ENCODE measurements at regions not wholly inside any gene's neighbourhood (a gene's known extent, or its start where the extent isn't known, plus 50 kb on each side); places are given as distances from the start of the nearest gene placed in this dataset.

DNA sequence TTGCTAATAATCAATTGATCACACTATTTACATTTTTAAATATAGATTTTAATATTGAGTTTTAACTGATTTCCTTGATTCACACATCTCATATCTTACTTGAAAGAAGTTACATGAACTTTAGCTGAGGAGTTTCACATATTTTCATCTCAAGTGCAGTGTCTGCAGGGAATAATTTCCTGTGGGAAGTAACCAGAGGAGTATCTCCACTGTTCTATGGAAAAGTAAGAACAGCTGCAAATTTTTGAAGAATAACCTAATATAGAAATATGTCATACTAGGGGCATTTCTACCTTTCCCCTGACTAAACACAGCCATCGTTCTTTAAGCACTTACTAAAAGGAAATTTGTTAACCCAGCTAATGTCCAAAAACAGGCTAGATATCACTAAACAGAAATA is 546.4 kb downstream of the EFNA5 start:
- Mint-ChIP-seq H3K9me3 (no peaks in the 10 kb centered on the region), H3K4me3 (no peak overlapping the region), H3K4me1 (peaks cover 18 to 21% of the 10 kb centered on the region in 2 experiments), H3K27me3 (ENCODE audit: low read depth) (no peaks in the 10 kb centered on the region), H3K27ac (no peak overlapping the region), H3K36me3 (ENCODE audit: insufficient read depth in 1 of 3, low read depth in 3 of 3) (no peaks in the 10 kb centered on the region)
- no CpG with 5 or more reads among the region's 1 CpG for WGBS (ENCODE audit: extremely low coverage, insufficient read length, low lambda C conversion rate)
- Histone ChIP-seq H3K9ac (ENCODE audit: extremely low read depth, insufficient read length, low read length) (no peak overlapping the region), H2BK20ac (ENCODE audit: low read depth, low read length, poor library complexity, severe bottlenecking) (no peak overlapping the region), H2BK5ac (ENCODE audit: insufficient read length, low read length) (no peak overlapping the region), H2BK15ac (ENCODE audit: low read depth, low read length) (no peak overlapping the region), H4K20me1 (ENCODE audit: control insufficient read depth, insufficient read depth, insufficient read length) (no peaks in the 10 kb centered on the region), H3K9me3 (ENCODE audit: control insufficient read depth, low read depth, low read length) (no peaks in the 10 kb centered on the region), H3K23me2 (ENCODE audit: insufficient read length, low read depth, low read length, poor library complexity, severe bottlenecking) (no peaks in the 10 kb centered on the region), H3K56ac (ENCODE audit: insufficient read length, low read depth, low read length) (no peak overlapping the region), H3K4ac (ENCODE audit: low read depth, low read length) (no peak overlapping the region), H3K4me2 (ENCODE audit: insufficient read depth, insufficient read length, low read length) (no peak overlapping the region), H3K4me1 (ENCODE audit: insufficient read depth, low read length) (no peaks in the 10 kb centered on the region), H3T11ph (ENCODE audit: low read length) (no peak overlapping the region), H3K18ac (ENCODE audit: insufficient read length, low read depth, low read length) (no peak overlapping the region), H3K23ac (ENCODE audit: insufficient read length, low read depth, low read length) (no peak overlapping the region), H4K91ac (ENCODE audit: insufficient read length, low read depth, low read length) (no peak overlapping the region), H3K79me1 (ENCODE audit: insufficient read depth, low read depth, low read length, poor library complexity, severe bottlenecking) (no peaks in the 10 kb centered on the region), H3K79me2 (ENCODE audit: insufficient read depth, low read length) (no peaks in the 10 kb centered on the region), H3K27me3 (ENCODE audit: insufficient read depth, low read length) (no peaks in the 10 kb centered on the region), H4K5ac (ENCODE audit: insufficient read length, low read depth, low read length) (no peak overlapping the region), H2BK12ac (ENCODE audit: insufficient read length, low read depth, low read length) (no peak overlapping the region), H2AK5ac (ENCODE audit: insufficient read length, low read length) (no peak overlapping the region), H3K27ac (ENCODE audit: insufficient read length, low read depth, low read length) (no peak overlapping the region), H2BK120ac (ENCODE audit: low read depth, low read length, poor library complexity, severe bottlenecking) (no peak overlapping the region), H2AFZ (ENCODE audit: low read length) (no peak overlapping the region), H3K14ac (ENCODE audit: insufficient read depth, low read length) (no peak overlapping the region), H4K8ac (replicated peaks; ENCODE audit: insufficient read length, low read depth, low read length) (no peak overlapping the region)
- no peak for DNase-seq
- TF ChIP-seq, protein P1, sequence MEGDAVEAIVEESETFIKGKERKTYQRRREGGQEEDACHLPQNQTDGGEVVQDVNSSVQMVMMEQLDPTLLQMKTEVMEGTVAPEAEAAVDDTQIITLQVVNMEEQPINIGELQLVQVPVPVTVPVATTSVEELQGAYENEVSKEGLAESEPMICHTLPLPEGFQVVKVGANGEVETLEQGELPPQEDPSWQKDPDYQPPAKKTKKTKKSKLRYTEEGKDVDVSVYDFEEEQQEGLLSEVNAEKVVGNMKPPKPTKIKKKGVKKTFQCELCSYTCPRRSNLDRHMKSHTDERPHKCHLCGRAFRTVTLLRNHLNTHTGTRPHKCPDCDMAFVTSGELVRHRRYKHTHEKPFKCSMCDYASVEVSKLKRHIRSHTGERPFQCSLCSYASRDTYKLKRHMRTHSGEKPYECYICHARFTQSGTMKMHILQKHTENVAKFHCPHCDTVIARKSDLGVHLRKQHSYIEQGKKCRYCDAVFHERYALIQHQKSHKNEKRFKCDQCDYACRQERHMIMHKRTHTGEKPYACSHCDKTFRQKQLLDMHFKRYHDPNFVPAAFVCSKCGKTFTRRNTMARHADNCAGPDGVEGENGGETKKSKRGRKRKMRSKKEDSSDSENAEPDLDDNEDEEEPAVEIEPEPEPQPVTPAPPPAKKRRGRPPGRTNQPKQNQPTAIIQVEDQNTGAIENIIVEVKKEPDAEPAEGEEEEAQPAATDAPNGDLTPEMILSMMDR (conservative IDR thresholded peaks at IDR 0.05) = no peak
